ENCODE measurements at regions not wholly inside any gene's neighbourhood (a gene's known extent, or its start where the extent isn't known, plus 50 kb on each side); places are given as distances from the start of the nearest gene placed in this dataset.
"Not testable (repeated sequence)": the region's sequence is repeated elsewhere in the genome, so short reads cannot be mapped to it uniquely, and the experiment has no call there.

GRCh38 chr21:9027417-9027800 lies 1494.0 kb upstream of the TPTE start:
- H3K4me3 ChIP-seq (ENCODE audit: low read length); H3K36me3 ChIP-seq (ENCODE audit: control insufficient read depth, insufficient read depth, low read length); DNase-seq (ENCODE audit: low read depth, low spot score); H3K9me3 ChIP-seq (ENCODE audit: control insufficient read depth, insufficient read depth, low read length); H3K4me1 ChIP-seq (ENCODE audit: control insufficient read depth, insufficient read depth, low read length); H3K27ac ChIP-seq (ENCODE audit: low read length); H3K27me3 ChIP-seq (ENCODE audit: control insufficient read depth, insufficient read depth, low read length): not testable (repeated sequence)
- no CpG with 5 or more reads among the region's 2 CpGs for WGBS (ENCODE audit: insufficient coverage, insufficient read length)

GRCh38 chr21:9028624-9029431 lies 1492.6 kb upstream of the TPTE start:
- not testable (repeated sequence) for H3K9me3 ChIP-seq (ENCODE audit: control insufficient read depth, insufficient read depth, low read length); H3K4me1 ChIP-seq (ENCODE audit: control insufficient read depth, insufficient read depth, low read length)

GRCh38 chr21:9030141-9030665 lies 1491.2 kb upstream of the TPTE start:
- H3K4me1 ChIP-seq (ENCODE audit: control insufficient read depth, insufficient read depth, low read length); H3K36me3 ChIP-seq (ENCODE audit: control insufficient read depth, insufficient read depth, low read length); H3K9me3 ChIP-seq (ENCODE audit: control insufficient read depth, insufficient read depth, low read length); DNase-seq (ENCODE audit: low read depth, low spot score); H3K4me3 ChIP-seq (ENCODE audit: low read length); H3K27ac ChIP-seq (ENCODE audit: low read length); H3K27me3 ChIP-seq (ENCODE audit: control insufficient read depth, insufficient read depth, low read length): not testable (repeated sequence)
- no CpG with 5 or more reads among the region's 2 CpGs for WGBS (ENCODE audit: insufficient coverage, insufficient read length)

More at GRCh38 chr21:9028624-9029431, 1492.6 kb upstream of the TPTE start:
- not testable (repeated sequence) for H3K4me3 ChIP-seq (ENCODE audit: low read length); H3K27ac ChIP-seq (ENCODE audit: low read length); H3K36me3 ChIP-seq (ENCODE audit: control insufficient read depth, insufficient read depth, low read length); H3K27me3 ChIP-seq (ENCODE audit: control insufficient read depth, insufficient read depth, low read length); DNase-seq (ENCODE audit: low read depth, low spot score)
- WGBS (ENCODE audit: insufficient coverage, insufficient read length) = no CpG with 5 or more reads among the region's 8 CpGs

- not testable (repeated sequence) for H3K27me3 ChIP-seq (ENCODE audit: control insufficient read depth, insufficient read depth, low read length); H3K4me1 ChIP-seq (ENCODE audit: control insufficient read depth, insufficient read depth, low read length); H3K9me3 ChIP-seq (ENCODE audit: control insufficient read depth, insufficient read depth, low read length)
Observed at GRCh38 chr21:9031482-9032374, 1489.7 kb upstream of the TPTE start.

GRCh38 chr21:9032547-9032946 lies 1488.8 kb upstream of the TPTE start:
- H3K4me3 ChIP-seq (ENCODE audit: low read length); H3K9me3 ChIP-seq (ENCODE audit: control insufficient read depth, insufficient read depth, low read length); H3K36me3 ChIP-seq (ENCODE audit: control insufficient read depth, insufficient read depth, low read length); H3K4me1 ChIP-seq (ENCODE audit: control insufficient read depth, insufficient read depth, low read length); H3K27ac ChIP-seq (ENCODE audit: low read length); H3K27me3 ChIP-seq (ENCODE audit: control insufficient read depth, insufficient read depth, low read length); DNase-seq (ENCODE audit: low read depth, low spot score): not testable (repeated sequence)
- WGBS (ENCODE audit: insufficient coverage, insufficient read length) = no CpG with 5 or more reads among the region's 2 CpGs

More at GRCh38 chr21:9031482-9032374, 1489.7 kb upstream of the TPTE start:
- not testable (repeated sequence) for H3K4me3 ChIP-seq (ENCODE audit: low read length); H3K27ac ChIP-seq (ENCODE audit: low read length); H3K36me3 ChIP-seq (ENCODE audit: control insufficient read depth, insufficient read depth, low read length); DNase-seq (ENCODE audit: low read depth, low spot score)
- WGBS (ENCODE audit: insufficient coverage, insufficient read length) = no CpG with 5 or more reads among the region's 5 CpGs

- H3K27me3 ChIP-seq (ENCODE audit: control insufficient read depth, insufficient read depth, low read length); DNase-seq (ENCODE audit: low read depth, low spot score); H3K4me1 ChIP-seq (ENCODE audit: control insufficient read depth, insufficient read depth, low read length); H3K4me3 ChIP-seq (ENCODE audit: low read length); H3K36me3 ChIP-seq (ENCODE audit: control insufficient read depth, insufficient read depth, low read length); H3K27ac ChIP-seq (ENCODE audit: low read length); H3K9me3 ChIP-seq (ENCODE audit: control insufficient read depth, insufficient read depth, low read length): not testable (repeated sequence)
- WGBS (ENCODE audit: insufficient coverage, insufficient read length) = no CpG with 5 or more reads among the region's 8 CpGs
Observed at GRCh38 chr21:9033295-9033694, 1488.1 kb upstream of the TPTE start.

GRCh38 chr21:9034491-9035200 lies 1486.7 kb upstream of the TPTE start:
- H3K27me3 ChIP-seq (ENCODE audit: control insufficient read depth, insufficient read depth, low read length); H3K4me1 ChIP-seq (ENCODE audit: control insufficient read depth, insufficient read depth, low read length); H3K27ac ChIP-seq (ENCODE audit: low read length); H3K9me3 ChIP-seq (ENCODE audit: control insufficient read depth, insufficient read depth, low read length); H3K4me3 ChIP-seq (ENCODE audit: low read length); H3K36me3 ChIP-seq (ENCODE audit: control insufficient read depth, insufficient read depth, low read length); DNase-seq (ENCODE audit: low read depth, low spot score): not testable (repeated sequence)
- no CpG with 5 or more reads among the region's 8 CpGs for WGBS (ENCODE audit: insufficient coverage, insufficient read length)

- H3K4me3 ChIP-seq (ENCODE audit: low read length); H3K27ac ChIP-seq (ENCODE audit: low read length); DNase-seq (ENCODE audit: low read depth, low spot score); H3K27me3 ChIP-seq (ENCODE audit: control insufficient read depth, insufficient read depth, low read length); H3K4me1 ChIP-seq (ENCODE audit: control insufficient read depth, insufficient read depth, low read length); H3K36me3 ChIP-seq (ENCODE audit: control insufficient read depth, insufficient read depth, low read length); H3K9me3 ChIP-seq (ENCODE audit: control insufficient read depth, insufficient read depth, low read length): not testable (repeated sequence)
- WGBS (ENCODE audit: insufficient coverage, insufficient read length) = no CpG with 5 or more reads among the region's 1 CpG
Observed at GRCh38 chr21:9035225-9035624, 1486.2 kb upstream of the TPTE start.

GRCh38 chr21:9035970-9036369 lies 1485.4 kb upstream of the TPTE start:
- not testable (repeated sequence) for H3K27ac ChIP-seq (ENCODE audit: low read length); H3K36me3 ChIP-seq (ENCODE audit: control insufficient read depth, insufficient read depth, low read length); H3K4me1 ChIP-seq (ENCODE audit: control insufficient read depth, insufficient read depth, low read length); DNase-seq (ENCODE audit: low read depth, low spot score); H3K9me3 ChIP-seq (ENCODE audit: control insufficient read depth, insufficient read depth, low read length); H3K4me3 ChIP-seq (ENCODE audit: low read length); H3K27me3 ChIP-seq (ENCODE audit: control insufficient read depth, insufficient read depth, low read length)
- WGBS (ENCODE audit: insufficient coverage, insufficient read length) = no CpG with 5 or more reads among the region's 2 CpGs

- not testable (repeated sequence) for H3K9me3 ChIP-seq (ENCODE audit: control insufficient read depth, insufficient read depth, low read length); H3K27me3 ChIP-seq (ENCODE audit: control insufficient read depth, insufficient read depth, low read length); H3K27ac ChIP-seq (ENCODE audit: low read length); H3K4me1 ChIP-seq (ENCODE audit: control insufficient read depth, insufficient read depth, low read length); H3K36me3 ChIP-seq (ENCODE audit: control insufficient read depth, insufficient read depth, low read length); DNase-seq (ENCODE audit: low read depth, low spot score); H3K4me3 ChIP-seq (ENCODE audit: low read length)
- no CpG with 5 or more reads among the region's 4 CpGs for WGBS (ENCODE audit: insufficient coverage, insufficient read length)
Observed at GRCh38 chr21:9036966-9037587, 1484.3 kb upstream of the TPTE start.

All from iPS DF 6.9 (cell line).